Pancreas (tissue), 10 donors: ENCODE measurements at regions not wholly inside any gene's neighbourhood (a gene's known extent, or its start where the extent isn't known, plus 50 kb on each side); places are given as distances from the start of the nearest gene placed in this dataset.

Experiments
- ATAC-seq, 4 donors: fragments of 200-7000 bp; cut with Tn5 transposase; one replicate each; pipeline versions ENCODE4 v1.8.0 to v1.9.1; 2020; ENCODE audit warnings: mild to moderate bottlenecking in 4 of 4, moderate library complexity in 4 of 4
- DNase-seq, 6 donors: peaks; one replicate each; pipeline ENCODE4 v3.0.0-alpha.2; 2020
- FAIRE-seq: peaks from 2 replicates; lab custom pipeline; 2012; peaks lifted over from hg19 to GRCh38; lab: Jason Lieb, UNC
- H3K27ac ChIP-seq, 4 donors: fragments of 200-600 bp; sonication (generic); 1 replicate in 3 of 4; 2 replicates in 1 of 4; pipeline versions ENCODE4 v1.5.0 to v1.8.0; 2020
- H3K27me3 ChIP-seq, 4 donors: fragments of 200-600 bp; one replicate each; pipeline ENCODE4 v1.8.0; 2021
- H3K36me3 ChIP-seq, 3 donors: fragments of 200-600 bp; sonication (generic) in 1 of 3; one replicate each; pipeline versions ENCODE4 v1.5.0 to v1.8.0; 2020 to 2021
- H3K4me1 ChIP-seq, 3 donors: fragments of 200-600 bp; one replicate each; pipeline ENCODE4 v1.8.0; 2021
- H3K4me3 ChIP-seq, 4 donors: fragments of 200-600 bp; sonication (generic) in 2 of 4; one replicate each; pipeline versions ENCODE4 v1.5.0 to v1.8.0; 2020 to 2021
- H3K9me3 ChIP-seq, 4 donors: fragments of 200-600 bp; one replicate each; pipeline ENCODE4 v1.8.0; 2021
- CTCF ChIP-seq, 4 donors: fragments of 200-600 bp; sonication (generic) in 3 of 4; IDR thresholded peaks; one replicate each; pipeline versions ENCODE4 v1.5.0 to v1.8.0; 2021; ENCODE audit warnings: antibody characterized with exemption in 4 of 4
- WGBS, 2 donors: extraction: QIAGEN DNeasy Blood & Tissue Kit; methylation state at CpG; one replicate each; pipeline ENCODE4 v1.1.7; 2013; 5-methylcytosine and 5-hydroxymethylcytosine counted together
- intact Hi-C, 3 donors: fragments of 100-400 bp; cut with DNase I; formaldehyde crosslinking; loops; one replicate each; pipeline versions ENCODE4 v1.11.1 to v1.14.2; 2022
- donor health status: healthy with polysubstance abuse.
- donor health status: DM: no; HTN: no; CAD: no; lungs with moderate emphysema.
- donor health status: DM: no; HTN: no; CAD: no.
- donor health status: control.
- donor health status: control.
- donor health status: Bipolar disorder and iron deficiency.
- donor health status: DM: yes; HTN: yes; CAD: no.
- donor health status: DM: no; HTN: no; CAD: no.
- donor health status: DM: no; HTN: no; CAD: no.
- donor health status: DM: yes; HTN: yes; CAD: no.

GRCh38 chr20:56722042-56722441 lies 92.9 kb downstream of the TFAP2C start:
- DNase-seq (peak in 1 of 6 donors; percentile 20), ATAC-seq (peak in 2 of 4 donors; percentile 63 to 64), FAIRE-seq (no peak)
- intact Hi-C loops = no loop called here
- Histone ChIP-seq H3K27me3 (no peaks in the 10 kb centered on the region), H3K36me3 (no peaks in the 10 kb centered on the region), H3K27ac (no peak overlapping the region), H3K4me3 (no peak overlapping the region), H3K9me3 (no peaks in the 10 kb centered on the region), H3K4me1 (no peaks in the 10 kb centered on the region)
- WGBS, 2 donors = 45% methylated on average over 10 of the region's 10 CpGs
- TF ChIP-seq CTCF (IDR thresholded peaks at IDR 0.05) = no peak

DNA sequence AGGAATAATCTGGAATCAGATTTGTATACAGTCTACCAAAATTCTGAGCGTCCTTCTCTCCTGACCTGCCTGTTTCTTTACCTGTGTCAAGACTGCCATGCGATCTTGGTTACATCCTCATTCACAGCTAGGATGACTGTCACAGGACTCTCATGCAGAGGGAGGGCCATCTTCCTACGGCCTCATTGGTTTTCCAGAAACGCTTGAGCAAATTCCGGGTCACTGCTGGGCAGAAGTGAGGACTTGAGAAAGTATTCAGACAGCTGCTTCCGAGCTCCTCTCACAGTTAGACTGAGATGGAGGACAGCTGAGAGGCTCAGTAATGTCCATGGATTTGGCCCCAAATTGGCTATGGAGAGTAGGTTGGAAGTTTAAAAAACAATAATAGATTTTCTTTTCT lies 94.2 kb downstream of the TFAP2C start:
- no peak for TF ChIP-seq CTCF (IDR thresholded peaks at IDR 0.05)
- DNase-seq = no peak

DNA sequence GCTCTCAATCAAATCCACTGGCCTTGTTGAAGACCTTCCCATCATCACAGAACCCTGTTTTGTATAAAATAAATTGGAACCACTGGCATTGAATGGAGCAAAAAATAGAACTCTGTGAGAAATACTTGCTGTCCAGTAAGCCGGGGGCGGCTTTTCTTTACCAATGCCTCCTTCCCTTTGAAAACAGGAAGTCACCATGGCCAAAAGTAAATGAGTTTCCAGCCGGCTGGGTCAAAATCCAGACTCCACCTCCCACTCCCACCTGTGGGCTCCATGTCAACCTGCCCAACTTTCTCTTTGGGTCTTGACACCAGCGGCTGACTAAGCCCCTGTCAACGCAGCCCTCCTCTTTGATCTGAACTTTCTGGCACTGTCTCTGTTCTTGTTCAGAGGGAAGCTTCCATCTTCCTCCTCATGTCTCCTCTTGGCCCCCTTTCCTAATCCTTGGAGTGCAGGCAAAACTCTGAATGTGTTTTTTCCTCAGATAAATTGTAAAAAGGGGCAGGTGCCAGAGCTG lies 95.2 kb downstream of the TFAP2C start:
- no peaks in the 10 kb centered on the region for H3K36me3 ChIP-seq
- H3K9me3 ChIP-seq = no peaks in the 10 kb centered on the region
- H3K27ac ChIP-seq = no peak overlapping the region
- no peak overlapping the region for H3K4me3 ChIP-seq
- 47 to 49% methylated on average over 5 of the region's 5 CpGs for WGBS, 2 donors
- TF ChIP-seq CTCF (IDR thresholded peaks at IDR 0.05) = no peak
- ATAC-seq = no peak
- intact Hi-C loops = no loop called here
- no peak for FAIRE-seq
- H3K4me1 ChIP-seq = no peaks in the 10 kb centered on the region
- H3K27me3 ChIP-seq = no peaks in the 10 kb centered on the region
- DNase-seq = no peak

More for the DNA sequence above, 94.2 kb downstream of the TFAP2C start:
- Histone ChIP-seq H3K27ac (no peak overlapping the region), H3K36me3 (no peaks in the 10 kb centered on the region), H3K4me3 (no peak overlapping the region), H3K27me3 (no peaks in the 10 kb centered on the region), H3K9me3 (no peaks in the 10 kb centered on the region), H3K4me1 (no peaks in the 10 kb centered on the region)
- no peak for FAIRE-seq
- intact Hi-C loops = no loop called here
- WGBS, 2 donors = 59 to 69% methylated on average over 6 of the region's 6 CpGs
- no peak for ATAC-seq

- 70 to 79% methylated on average over 8 of the region's 8 CpGs for WGBS, 2 donors
- H3K27ac ChIP-seq = no peak overlapping the region
- DNase-seq (no peak), ATAC-seq (no peak), FAIRE-seq (no peak)
- H3K9me3 ChIP-seq = no peaks in the 10 kb centered on the region
- TF ChIP-seq CTCF (IDR thresholded peaks at IDR 0.05) = no peak
- H3K27me3 ChIP-seq = no peaks in the 10 kb centered on the region
- H3K36me3 ChIP-seq = no peaks in the 10 kb centered on the region
- no peaks in the 10 kb centered on the region for H3K4me1 ChIP-seq
- H3K4me3 ChIP-seq = no peak overlapping the region
- intact Hi-C loops = no loop called here
Measured at GRCh38 chr20:56730003-56730402, 100.9 kb downstream of the TFAP2C start.

GRCh38 chr20:56730996-56731395 lies 101.9 kb downstream of the TFAP2C start:
- Histone ChIP-seq H3K27me3 (no peaks in the 10 kb centered on the region), H3K4me3 (no peak overlapping the region), H3K4me1 (no peaks in the 10 kb centered on the region), H3K27ac (no peak overlapping the region), H3K9me3 (no peaks in the 10 kb centered on the region), H3K36me3 (no peaks in the 10 kb centered on the region)
- intact Hi-C loops = no loop called here
- FAIRE-seq = no peak
- ATAC-seq = no peak
- WGBS, 2 donors = 54 to 59% methylated on average over 7 of the region's 7 CpGs
- DNase-seq = no peak
- no peak for TF ChIP-seq CTCF (IDR thresholded peaks at IDR 0.05)
